Stimulated activated CD8-positive, alpha-beta memory T cell treated with anti-CD3 and anti-CD28 coated beads, Interleukin-15, amount 100 ng/mL, for 4 hours (primary cell): ENCODE measurements at regions not wholly inside any gene's neighbourhood (a gene's known extent, or its start where the extent isn't known, plus 50 kb on each side); places are given as distances from the start of the nearest gene placed in this dataset.

Experiments
- DNase-seq, 2 donors: peaks; one replicate each; pipeline ENCODE4 v3.0.0-alpha.2; 2020; ENCODE audit warnings: low read depth in 2 of 2

- peak; percentile 84 to 89 for DNase-seq
These were observed 64.4 kb upstream of the TM9SF2 start for GRCh38 chr13:99436686-99437416.

GRCh38 chr13:99439048-99439447, 62.2 kb upstream of the TM9SF2 start:
- no peak for DNase-seq

- no peak for DNase-seq
These were observed 61.2 kb upstream of the TM9SF2 start for GRCh38 chr13:99439850-99440604.

- DNase-seq, result peak in 1 of 2 donors; percentile 30
These were observed 58.9 kb upstream of the TM9SF2 start for GRCh38 chr13:99442273-99442895.

- no peak for DNase-seq
These were observed 55.0 kb upstream of the TM9SF2 start for GRCh38 chr13:99446242-99446641.

GRCh38 chr13:99448546-99448945, 52.7 kb upstream of the TM9SF2 start:
- DNase-seq, result no peak

GRCh38 chr13:99450416-99450815, 50.9 kb upstream of the TM9SF2 start:
- no peak for DNase-seq
